BJ (cell line): ENCODE measurements at regions not wholly inside any gene's neighbourhood (a gene's known extent, or its start where the extent isn't known, plus 50 kb on each side); places are given as distances from the start of the nearest gene placed in this dataset.

Source experiments
- CTCF ChIA-PET: fragments of 350-600 bp; formaldehyde crosslinking; extraction: SDS; loops from one replicate; lab custom pipeline; 2021; ENCODE audit warnings: antibody characterized with exemption, inconsistent platforms; lab: Yijun Ruan, JAX
- POLR2A ChIA-PET: fragments of 300-600 bp; sonication (Branson Sonifier 250); formaldehyde crosslinking; extraction: SDS; loops from one replicate; lab custom pipeline; 2021; ENCODE audit warnings: antibody characterized with exemption; lab: Charles Lee
- DNase-seq: peaks from one replicate; pipeline ENCODE4 v3.0.0-alpha.2; 2011; ENCODE audit warnings: low read depth
- H3K27me3 ChIP-seq: 2 replicates; pipeline ENCODE4 v1.6.0; 2011; ENCODE audit warnings: low read length; ENCODE audit not compliant: control insufficient read depth, insufficient read depth
- H3K36me3 ChIP-seq: 2 replicates; pipeline ENCODE4 v1.5.1; 2011; ENCODE audit warnings: low read length; ENCODE audit not compliant: control insufficient read depth, insufficient read depth
- H3K4me3 ChIP-seq: 2 replicates; pipeline ENCODE4 v1.5.1; 2011; ENCODE audit warnings: low read depth, mild to moderate bottlenecking, control low read depth, low read length
- CTCF ChIP-seq: IDR thresholded peaks from 2 replicates; pipeline ENCODE4 v1.5.1; 2011; ENCODE audit warnings: low read depth, mild to moderate bottlenecking, control low read depth, inconsistent platforms, low read length, moderate library complexity; ENCODE audit not compliant: insufficient read depth

- H3K36me3 ChIP-seq, result no peaks in the 10 kb centered on the region
- DNase-seq, result no peak
- no peak for TF ChIP-seq CTCF
- CTCF ChIA-PET, result no interaction called here
- H3K4me3 ChIP-seq, result no peak overlapping the region
- POLR2A ChIA-PET, result no interaction called here
- no peaks in the 10 kb centered on the region for H3K27me3 ChIP-seq
Observed at GRCh38 chr9:1659363-1659690, 355.8 kb upstream of the SMARCA2 start.

GRCh38 chr9:1668441-1668840 is 346.7 kb upstream of the SMARCA2 start:
- Histone ChIP-seq H3K27me3 (no peaks in the 10 kb centered on the region), H3K4me3 (no peak overlapping the region), H3K36me3 (no peaks in the 10 kb centered on the region)
- ChIA-PET POLR2A (no interaction called here), CTCF (no interaction called here)
- no peak for TF ChIP-seq CTCF
- DNase-seq, result no peak

GRCh38 chr9:1673300-1673699 is 341.8 kb upstream of the SMARCA2 start:
- TF ChIP-seq CTCF, result no peak
- POLR2A ChIA-PET, result no interaction called here
- CTCF ChIA-PET, result no interaction called here
- Histone ChIP-seq H3K27me3 (no peaks in the 10 kb centered on the region), H3K36me3 (no peaks in the 10 kb centered on the region), H3K4me3 (no peak overlapping the region)
- DNase-seq, result no peak

GRCh38 chr9:1676771-1677170 is 338.4 kb upstream of the SMARCA2 start:
- H3K27me3 ChIP-seq, result no peaks in the 10 kb centered on the region
- DNase-seq, result no peak
- H3K36me3 ChIP-seq, result no peaks in the 10 kb centered on the region
- TF ChIP-seq CTCF, result no peak
- POLR2A ChIA-PET, result no interaction called here
- H3K4me3 ChIP-seq, result no peak overlapping the region
- CTCF ChIA-PET, result no interaction called here

- H3K27me3 ChIP-seq, result no peaks in the 10 kb centered on the region
- no peak for DNase-seq
- ChIA-PET CTCF (interaction anchor here (0.8 to 1.1 kb wide), 2 partner anchors 9 to 35 kb away, joined by 3 read pairs; no protein-coding TSS in a partner anchor), POLR2A (no interaction called here)
- H3K4me3 ChIP-seq, result no peak overlapping the region
- no peaks in the 10 kb centered on the region for H3K36me3 ChIP-seq
- no peak for TF ChIP-seq CTCF
Observed at GRCh38 chr9:1683951-1684350, 331.2 kb upstream of the SMARCA2 start.

GRCh38 chr9:1698991-1699390 is 316.2 kb upstream of the SMARCA2 start:
- DNase-seq, result no peak
- no peaks in the 10 kb centered on the region for H3K27me3 ChIP-seq
- ChIA-PET CTCF (no interaction called here), POLR2A (no interaction called here)
- H3K4me3 ChIP-seq, result no peak overlapping the region
- no peak for TF ChIP-seq CTCF
- H3K36me3 ChIP-seq, result no peaks in the 10 kb centered on the region
